ENCODE measurements at regions not wholly inside any gene's neighbourhood (a gene's known extent, or its start where the extent isn't known, plus 50 kb on each side); places are given as distances from the start of the nearest gene placed in this dataset.
"Not testable (repeated sequence)": the region's sequence is repeated elsewhere in the genome, so short reads cannot be mapped to it uniquely, and the experiment has no call there.

- TF ChIP-seq CTCF (IDR thresholded peaks at IDR 0.05; ENCODE audit: low read depth, low read length): no peak
- no peak overlapping the region for H3K4me3 ChIP-seq (ENCODE audit: low read depth, low read length)
Measured at GRCh38 chr1:200486634-200487033, 76.8 kb upstream of the ZNF281 start.

GRCh38 chr1:200484438-200484946 lies 74.7 kb upstream of the ZNF281 start:
- H3K4me3 ChIP-seq (ENCODE audit: low read depth, low read length): not testable (repeated sequence)

- no peak for TF ChIP-seq CTCF (IDR thresholded peaks at IDR 0.05; ENCODE audit: low read depth, low read length)
- H3K4me3 ChIP-seq (ENCODE audit: low read depth, low read length): no peak overlapping the region
Measured at GRCh38 chr1:200483491-200484143, 73.8 kb upstream of the ZNF281 start.

GRCh38 chr1:200480964-200481363 lies 71.1 kb upstream of the ZNF281 start:
- TF ChIP-seq CTCF (IDR thresholded peaks at IDR 0.05; ENCODE audit: low read depth, low read length): no peak
- no peak overlapping the region for H3K4me3 ChIP-seq (ENCODE audit: low read depth, low read length)

GRCh38 chr1:200479816-200480215 lies 70.0 kb upstream of the ZNF281 start:
- H3K4me3 ChIP-seq (ENCODE audit: low read depth, low read length): no peak overlapping the region
- no peak for TF ChIP-seq CTCF (IDR thresholded peaks at IDR 0.05; ENCODE audit: low read depth, low read length)

- TF ChIP-seq CTCF (IDR thresholded peaks at IDR 0.05; ENCODE audit: low read depth, low read length): no peak
Measured at GRCh38 chr1:200478945-200479558, 69.2 kb upstream of the ZNF281 start.

GRCh38 chr1:200478239-200478623 lies 68.4 kb upstream of the ZNF281 start:
- no peak overlapping the region for H3K4me3 ChIP-seq (ENCODE audit: low read depth, low read length)
- no peak for TF ChIP-seq CTCF (IDR thresholded peaks at IDR 0.05; ENCODE audit: low read depth, low read length)

More at GRCh38 chr1:200478945-200479558, 69.2 kb upstream of the ZNF281 start:
- H3K4me3 ChIP-seq (ENCODE audit: low read depth, low read length): no peak overlapping the region
